HG03342 (cell line): ENCODE measurements at regions not wholly inside any gene's neighbourhood (a gene's known extent, or its start where the extent isn't known, plus 50 kb on each side); places are given as distances from the start of the nearest gene placed in this dataset.
"Not testable (repeated sequence)": the region's sequence is repeated elsewhere in the genome, so short reads cannot be mapped to it uniquely, and the experiment has no call there.

Source experiments
- ATAC-seq: cut with Tn5 transposase; IDR thresholded peaks from one replicate; pipeline ENCODE4 v1.9.1; 2021; ENCODE audit warnings: mild to moderate bottlenecking, moderate library complexity; ENCODE audit not compliant: unreplicated experiment

GRCh38 chrX:43349363-43349762, 306.7 kb upstream of the MAOA start:
- peak; percentile 79 for ATAC-seq

GRCh38 chrX:43350935-43351334, 305.2 kb upstream of the MAOA start:
- ATAC-seq = no peak

- no peak for ATAC-seq
Observed at GRCh38 chrX:43357741-43358140, 298.4 kb upstream of the MAOA start.

- no peak for ATAC-seq
Observed at GRCh38 chrX:43373032-43373431, 283.1 kb upstream of the MAOA start.

GRCh38 chrX:43375136-43375535, 281.0 kb upstream of the MAOA start:
- ATAC-seq = no peak

- no peak for ATAC-seq
Observed at GRCh38 chrX:43380704-43381103, 275.4 kb upstream of the MAOA start.

GRCh38 chrX:43386875-43387274, 269.2 kb upstream of the MAOA start:
- ATAC-seq = no peak

GRCh38 chrX:43405191-43405590, 250.9 kb upstream of the MAOA start:
- no peak for ATAC-seq

GRCh38 chrX:43423876-43424275, 232.2 kb upstream of the MAOA start:
- ATAC-seq = no peak

GRCh38 chrX:43436517-43436916, 219.6 kb upstream of the MAOA start:
- ATAC-seq = no peak

- ATAC-seq = no peak
Observed at GRCh38 chrX:43446752-43447151, 209.3 kb upstream of the MAOA start.

GRCh38 chrX:43448688-43449087, 207.4 kb upstream of the MAOA start:
- no peak for ATAC-seq

- ATAC-seq = no peak
Observed at GRCh38 chrX:43450355-43450754, 205.7 kb upstream of the MAOA start.

GRCh38 chrX:43451976-43452686, 204.0 kb upstream of the MAOA start:
- not testable (repeated sequence) for ATAC-seq

- ATAC-seq = no peak
Observed at GRCh38 chrX:43456063-43456462, 200.0 kb upstream of the MAOA start.

GRCh38 chrX:43456906-43457305, 199.2 kb upstream of the MAOA start:
- ATAC-seq = no peak

GRCh38 chrX:43467608-43468234, 188.4 kb upstream of the MAOA start:
- ATAC-seq = no peak

GRCh38 chrX:43469391-43470054, 186.6 kb upstream of the MAOA start:
- no peak for ATAC-seq

- ATAC-seq = no peak
Observed at GRCh38 chrX:43474321-43474720, 181.8 kb upstream of the MAOA start.

- ATAC-seq = no peak
Observed at GRCh38 chrX:43479070-43479469, 177.0 kb upstream of the MAOA start.

- no peak for ATAC-seq
Observed at GRCh38 chrX:43479850-43480249, 176.2 kb upstream of the MAOA start.

GRCh38 chrX:43481576-43481975, 174.5 kb upstream of the MAOA start:
- no peak for ATAC-seq
